Neural cell (in vitro differentiated cells): ENCODE measurements at regions not wholly inside any gene's neighbourhood (a gene's known extent, or its start where the extent isn't known, plus 50 kb on each side); places are given as distances from the start of the nearest gene placed in this dataset.

Experiments used
- H2AFZ ChIP-seq: fragments of 200-600, 300-800 bp; sonication (generic), shearing (Covaris generic); 2 replicates; pipeline ENCODE4 v1.6.0; 2014; ENCODE audit warnings: low read depth, mild to moderate bottlenecking, antibody characterized with exemption, low read length, moderate library complexity
- H3F3A ChIP-seq: fragments of 200-600 bp; shearing (Covaris generic); 2 replicates; pipeline ENCODE4 v1.6.1; 2016; ENCODE audit warnings: mild to moderate bottlenecking, moderate library complexity, mixed read lengths, antibody characterized with exemption, low read length; ENCODE audit not compliant: insufficient read depth, poor library complexity, severe bottlenecking
- H3K27ac ChIP-seq: fragments of 200-600, 300-800 bp; sonication (generic), shearing (Covaris generic); 2 replicates; pipeline ENCODE4 v1.5.1; 2014; ENCODE audit warnings: mild to moderate bottlenecking, low read length, moderate library complexity
- H3K27me3 ChIP-seq: fragments of 300-800, 200-600 bp; sonication (generic), shearing (Covaris generic); 2 replicates; pipeline ENCODE4 v1.6.0; 2014; ENCODE audit warnings: mild to moderate bottlenecking, low read depth, low read length, moderate library complexity; ENCODE audit not compliant: insufficient read depth
- H3K36me3 ChIP-seq: fragments of 300-800, 200-600 bp; sonication (generic), shearing (Covaris generic); 2 replicates; pipeline ENCODE4 v1.5.1; 2014; ENCODE audit warnings: mild to moderate bottlenecking, antibody characterized with exemption, low read length, moderate library complexity; ENCODE audit not compliant: insufficient read depth
- H3K4me2 ChIP-seq: fragments of 300-800, 200-600 bp; sonication (generic), shearing (Covaris generic); 2 replicates; pipeline ENCODE4 v1.6.0; 2014; ENCODE audit warnings: mild to moderate bottlenecking, low read length
- H3K4me3 ChIP-seq: fragments of 300-800, 200-600 bp; sonication (generic), shearing (Covaris generic); 2 replicates; pipeline ENCODE4 v1.5.1; 2014; ENCODE audit warnings: mild to moderate bottlenecking, low read length, moderate library complexity
- H3K79me2 ChIP-seq: fragments of 200-600 bp; shearing (Covaris generic); replicated peaks from 2 replicates; pipeline ENCODE4 v1.6.0; 2014; ENCODE audit warnings: mild to moderate bottlenecking, low read length, moderate library complexity; ENCODE audit not compliant: insufficient read depth
- H3K9ac ChIP-seq: fragments of 300-800, 200-600 bp; sonication (generic), shearing (Covaris generic); 2 replicates; pipeline ENCODE4 v1.6.1; 2016; ENCODE audit warnings: mild to moderate bottlenecking, low read length, mixed read lengths
- H3K9me2 ChIP-seq: fragments of 200-600 bp; shearing (Covaris generic); 2 replicates; pipeline ENCODE4 v1.6.1; 2016; ENCODE audit warnings: mild to moderate bottlenecking, low read length, mixed read lengths; ENCODE audit not compliant: insufficient read depth
- H3K9me3 ChIP-seq: fragments of 200-600, 300-800 bp; sonication (generic), shearing (Covaris generic); 2 replicates; pipeline ENCODE4 v1.6.1; 2016; ENCODE audit warnings: mild to moderate bottlenecking, mixed run types, low read length, moderate library complexity, mixed read lengths
- H4K20me1 ChIP-seq: fragments of 200-600 bp; shearing (Covaris generic); 2 replicates; pipeline ENCODE4 v1.6.1; 2016; ENCODE audit warnings: mild to moderate bottlenecking, mixed run types; ENCODE audit not compliant: insufficient read depth
- CTCF ChIP-seq: fragments of 450-650 bp; IDR thresholded peaks from 2 replicates; pipeline ENCODE4 v1.5.1; 2014; ENCODE audit warnings: antibody characterized with exemption, mild to moderate bottlenecking, moderate library complexity; ENCODE audit not compliant: poor library complexity, severe bottlenecking
- EP300 ChIP-seq: fragments of 450-650 bp; conservative IDR thresholded peaks from 2 replicates; pipeline ENCODE4 v1.6.1; 2014; ENCODE audit warnings: antibody characterized with exemption, mild to moderate bottlenecking, moderate library complexity; ENCODE audit not compliant: poor library complexity, severe bottlenecking
- EZH2 ChIP-seq: fragments of 200-600, 300-800 bp; shearing (Covaris generic), sonication (generic); IDR thresholded peaks from 2 replicates; pipeline ENCODE4 v1.6.1; 2014; ENCODE audit warnings: antibody characterized with exemption, low read length, borderline replicate concordance, mild to moderate bottlenecking; ENCODE audit not compliant: insufficient read depth, poor library complexity, severe bottlenecking
- MXI1 ChIP-seq: fragments of 450-650 bp; conservative IDR thresholded peaks from 2 replicates; pipeline ENCODE4 v1.6.1; 2014; ENCODE audit warnings: antibody characterized with exemption, mild to moderate bottlenecking; ENCODE audit not compliant: poor library complexity, severe bottlenecking
- POLR2AphosphoS5 ChIP-seq: IDR thresholded peaks from 2 replicates; pipeline ENCODE4 v1.6.1; 2012
- RAD21 ChIP-seq: fragments of 450-650 bp; conservative IDR thresholded peaks from 2 replicates; pipeline ENCODE4 v1.6.1; 2014; ENCODE audit warnings: antibody characterized with exemption, mild to moderate bottlenecking, moderate library complexity
- REST ChIP-seq: IDR thresholded peaks from 2 replicates; pipeline ENCODE4 v1.6.1; 2012; ENCODE audit warnings: borderline replicate concordance
- SMC3 ChIP-seq: fragments of 450-650 bp; conservative IDR thresholded peaks from 2 replicates; pipeline ENCODE4 v1.6.1; 2014; ENCODE audit warnings: antibody characterized with exemption, mild to moderate bottlenecking, moderate library complexity; ENCODE audit not compliant: poor library complexity
- TAF1 ChIP-seq: IDR thresholded peaks from 2 replicates; pipeline ENCODE4 v1.6.1; 2012; ENCODE audit warnings: low read depth

- H3K27me3 ChIP-seq, result no peaks in the 10 kb centered on the region
- no peak overlapping the region for H3K4me2 ChIP-seq
- H3F3A ChIP-seq, result no peaks in the 10 kb centered on the region
- TF ChIP-seq SMC3 (no peak), POLR2AphosphoS5 (no peak), EP300 (no peak), MXI1 (no peak), CTCF (no peak), REST (no peak), TAF1 (no peak), RAD21 (no peak), EZH2 (no peak)
- H3K9me3 ChIP-seq, result no peaks in the 10 kb centered on the region
- no peak overlapping the region for H3K27ac ChIP-seq
- no peak overlapping the region for H2AFZ ChIP-seq
- no peaks in the 10 kb centered on the region for H3K9me2 ChIP-seq
- H3K4me3 ChIP-seq, result no peak overlapping the region
- H3K79me2 ChIP-seq, result no peaks in the 10 kb centered on the region
- H4K20me1 ChIP-seq, result no peaks in the 10 kb centered on the region
- no peak overlapping the region for H3K9ac ChIP-seq
- H3K36me3 ChIP-seq, result no peaks in the 10 kb centered on the region
Observed at GRCh38 chr16:13856398-13856797, 63.6 kb upstream of the ERCC4 start.

- H3K9me2 ChIP-seq, result no peaks in the 10 kb centered on the region
- H3K27me3 ChIP-seq, result no peaks in the 10 kb centered on the region
- no peaks in the 10 kb centered on the region for H3K9me3 ChIP-seq
- H4K20me1 ChIP-seq, result no peaks in the 10 kb centered on the region
- TF ChIP-seq RAD21 (no peak), SMC3 (no peak), REST (no peak), CTCF (no peak), MXI1 (no peak), EP300 (no peak), TAF1 (no peak), EZH2 (no peak), POLR2AphosphoS5 (no peak)
- no peaks in the 10 kb centered on the region for H3F3A ChIP-seq
- H3K27ac ChIP-seq, result no peak overlapping the region
- H3K36me3 ChIP-seq, result no peaks in the 10 kb centered on the region
- no peak overlapping the region for H3K9ac ChIP-seq
- H3K4me2 ChIP-seq, result no peak overlapping the region
- no peaks in the 10 kb centered on the region for H3K79me2 ChIP-seq
- no peak overlapping the region for H2AFZ ChIP-seq
- H3K4me3 ChIP-seq, result no peak overlapping the region
Observed at GRCh38 chr16:13856811-13857511, 63.0 kb upstream of the ERCC4 start.
